HG03469 (cell line): ENCODE measurements at regions not wholly inside any gene's neighbourhood (a gene's known extent, or its start where the extent isn't known, plus 50 kb on each side); places are given as distances from the start of the nearest gene placed in this dataset.
A peak's percentile ranks its signal among the peaks of the same experiment; 100 is the strongest.
"Not testable (repeated sequence)": the region's sequence is repeated elsewhere in the genome, so short reads cannot be mapped to it uniquely, and the experiment has no call there.

Source experiments
- ATAC-seq: cut with Tn5 transposase; IDR thresholded peaks from one replicate; pipeline ENCODE4 v1.9.1; 2021; ENCODE audit warnings: mild to moderate bottlenecking, moderate library complexity, moderate number of reproducible peaks; ENCODE audit not compliant: unreplicated experiment

GRCh38 chrX:94329182-94329581 lies 655.2 kb downstream of the FAM133A start:
- no peak for ATAC-seq

DNA sequence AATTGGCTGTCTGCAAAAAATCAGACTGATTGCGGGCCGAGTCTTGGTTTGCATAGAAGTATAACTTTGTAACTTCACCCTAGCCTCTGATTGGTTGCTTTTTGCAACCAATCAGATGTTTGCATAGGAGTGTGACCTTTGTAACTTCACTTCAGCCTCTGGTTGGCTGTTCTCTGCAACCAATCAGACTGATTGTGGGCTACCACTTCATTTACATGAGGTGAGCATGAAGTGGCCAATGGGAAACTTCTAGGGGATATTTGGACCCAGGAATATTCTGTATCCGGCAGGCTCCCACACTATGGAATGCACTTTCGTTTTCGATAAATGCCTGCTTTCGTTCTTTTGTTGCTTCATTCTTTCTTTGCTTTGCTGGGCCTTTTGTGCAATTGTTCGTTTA lies 667.7 kb downstream of the FAM133A start:
- ATAC-seq: not testable (repeated sequence)

- no peak for ATAC-seq
Measured at GRCh38 chrX:94361241-94361640, 687.2 kb downstream of the FAM133A start.

- ATAC-seq: no peak
Measured at GRCh38 chrX:94365736-94366135, 691.7 kb downstream of the FAM133A start.

GRCh38 chrX:94366616-94367015 lies 692.6 kb downstream of the FAM133A start:
- no peak for ATAC-seq

- no peak for ATAC-seq
Measured at GRCh38 chrX:94389044-94389443, 715.0 kb downstream of the FAM133A start.

- ATAC-seq: peak; percentile 72
Measured at GRCh38 chrX:94400488-94400887, 726.5 kb downstream of the FAM133A start.

GRCh38 chrX:94401426-94401825 lies 727.4 kb downstream of the FAM133A start:
- no peak for ATAC-seq

DNA sequence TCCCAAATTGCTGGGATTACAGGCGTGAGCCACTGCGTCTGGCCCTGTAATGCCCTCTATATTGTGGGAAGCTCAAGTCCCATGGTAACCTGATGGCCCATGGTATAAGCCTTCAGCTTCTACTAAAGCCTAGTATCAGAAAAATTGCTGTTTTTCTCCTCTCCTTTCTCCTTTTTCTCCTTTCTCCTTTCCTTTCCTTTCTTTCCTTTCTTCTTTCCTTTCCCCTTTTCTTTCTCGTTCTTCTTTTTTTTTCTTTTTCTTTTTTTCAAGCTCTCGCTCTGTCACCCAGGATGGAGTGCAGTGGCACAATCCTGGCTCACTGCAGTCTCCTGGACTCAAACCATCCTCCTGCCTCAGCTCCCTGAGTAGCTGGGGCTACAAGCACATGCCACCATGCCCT lies 740.7 kb downstream of the FAM133A start:
- ATAC-seq: no peak

DNA sequence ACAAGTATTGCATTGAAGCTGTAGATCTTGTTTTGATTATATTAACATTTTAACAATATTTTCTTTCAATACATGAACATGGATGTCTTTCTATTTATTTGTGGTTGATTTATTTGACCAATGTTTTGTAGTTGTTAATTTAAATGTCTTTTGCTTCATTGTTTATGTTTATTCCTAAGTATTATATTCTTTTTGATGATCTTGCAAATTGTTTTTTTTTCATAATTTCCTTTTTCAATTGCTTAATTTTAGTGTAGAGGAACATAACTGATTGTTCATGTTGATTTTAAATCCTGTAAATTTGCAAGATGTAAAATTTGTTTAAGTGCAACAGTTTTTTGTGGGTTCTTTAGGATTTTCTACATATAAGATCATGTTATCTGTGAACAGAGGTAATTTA lies 744.1 kb downstream of the FAM133A start:
- no peak for ATAC-seq

- ATAC-seq: no peak
Measured at GRCh38 chrX:94424456-94424855, 750.5 kb downstream of the FAM133A start.

DNA sequence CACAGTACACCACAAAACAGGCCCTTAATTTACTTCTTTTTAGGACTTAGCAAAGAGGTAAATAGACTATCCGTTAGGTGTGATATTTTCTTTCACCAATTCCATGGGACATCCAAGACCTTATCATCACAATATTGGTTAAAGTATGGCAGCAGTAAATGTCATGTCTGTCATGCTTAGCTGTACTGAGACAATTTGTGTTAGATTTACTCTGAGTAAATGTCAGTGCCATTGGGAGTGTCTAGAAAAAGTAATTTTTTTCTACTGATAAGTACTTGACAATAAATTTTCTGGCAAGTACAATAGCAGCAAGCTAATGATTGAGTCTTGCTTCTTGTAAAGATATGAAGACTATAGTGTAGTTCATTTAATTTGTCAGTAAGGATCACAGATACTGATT lies 756.1 kb downstream of the FAM133A start:
- no peak for ATAC-seq

DNA sequence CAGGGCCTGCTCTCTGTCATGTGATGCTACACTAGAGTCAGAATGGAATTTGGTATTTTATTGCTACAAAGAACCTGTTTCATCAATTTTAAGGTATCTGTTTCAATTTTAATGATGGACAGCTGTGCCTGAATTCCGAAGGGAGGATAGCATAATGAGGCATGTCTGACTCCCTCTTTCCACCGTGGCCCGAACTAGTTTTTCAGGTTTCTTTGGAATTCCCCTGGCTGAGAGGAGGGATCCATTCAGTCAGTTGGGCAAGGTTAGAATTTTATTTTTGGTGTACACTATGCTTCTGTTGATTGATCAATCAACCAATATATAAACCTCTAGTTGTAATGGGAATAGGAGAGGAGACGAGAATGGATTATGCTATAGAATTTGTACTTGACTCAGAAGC lies 761.8 kb downstream of the FAM133A start:
- ATAC-seq: no peak

GRCh38 chrX:94454159-94454558 lies 780.2 kb downstream of the FAM133A start:
- no peak for ATAC-seq

DNA sequence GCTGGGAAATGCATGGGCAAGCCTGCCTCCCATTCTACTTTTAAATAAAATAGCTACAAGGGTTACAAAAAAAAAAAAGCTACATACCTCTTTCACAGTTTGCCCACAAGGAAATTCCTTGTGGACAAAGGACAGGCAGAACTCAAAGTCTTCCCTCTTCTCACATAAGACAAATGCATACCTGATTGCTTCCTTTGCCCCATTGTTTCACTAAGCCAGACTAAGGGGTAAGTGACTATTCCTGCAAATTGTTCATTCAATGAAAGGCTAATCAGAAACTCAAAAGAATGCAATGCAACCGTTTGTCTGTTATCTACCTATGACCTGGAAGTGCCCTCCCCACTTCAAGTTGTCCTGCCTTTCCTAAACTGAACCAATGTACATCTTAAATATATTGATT lies 780.6 kb downstream of the FAM133A start:
- ATAC-seq: no peak

DNA sequence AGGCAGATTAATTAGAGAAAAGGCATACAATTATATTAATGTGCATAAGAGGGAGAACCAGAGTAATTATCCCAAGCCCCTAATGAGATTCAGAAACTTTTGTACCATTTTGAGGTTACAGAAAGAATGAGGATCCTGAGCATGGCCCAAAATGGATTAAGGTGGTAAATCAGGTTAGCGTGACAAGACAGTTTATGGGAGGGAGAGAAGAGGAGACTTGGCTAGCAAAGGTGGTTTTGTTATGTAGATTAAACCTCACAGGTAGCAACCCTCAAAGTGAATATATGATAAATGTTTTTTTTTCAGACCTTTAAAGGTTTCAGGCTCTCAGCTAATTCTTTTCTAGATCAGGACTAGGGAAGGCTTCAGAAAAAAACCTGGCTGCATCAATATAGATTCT lies 781.8 kb downstream of the FAM133A start:
- ATAC-seq: no peak

DNA sequence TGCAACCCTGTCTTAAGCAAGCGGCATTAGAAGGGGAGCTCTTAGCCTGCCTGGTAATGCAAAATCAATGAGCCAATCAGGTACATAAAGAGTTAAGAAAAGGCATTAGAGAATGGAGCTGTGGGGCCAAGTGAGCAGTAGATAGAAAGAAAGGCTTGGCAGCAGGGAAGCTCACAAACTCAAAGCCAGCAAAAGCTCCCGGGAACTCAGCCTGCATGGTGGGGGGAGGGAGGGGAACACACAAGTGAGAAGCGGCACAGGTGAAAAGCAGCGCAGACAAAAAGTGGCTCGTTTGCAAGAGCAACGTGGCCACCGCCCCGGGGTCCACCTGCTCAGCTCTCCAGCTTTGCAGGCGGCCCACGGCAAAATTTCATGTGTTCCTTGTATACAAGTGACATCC lies 818.5 kb downstream of the FAM133A start:
- ATAC-seq: no peak

DNA sequence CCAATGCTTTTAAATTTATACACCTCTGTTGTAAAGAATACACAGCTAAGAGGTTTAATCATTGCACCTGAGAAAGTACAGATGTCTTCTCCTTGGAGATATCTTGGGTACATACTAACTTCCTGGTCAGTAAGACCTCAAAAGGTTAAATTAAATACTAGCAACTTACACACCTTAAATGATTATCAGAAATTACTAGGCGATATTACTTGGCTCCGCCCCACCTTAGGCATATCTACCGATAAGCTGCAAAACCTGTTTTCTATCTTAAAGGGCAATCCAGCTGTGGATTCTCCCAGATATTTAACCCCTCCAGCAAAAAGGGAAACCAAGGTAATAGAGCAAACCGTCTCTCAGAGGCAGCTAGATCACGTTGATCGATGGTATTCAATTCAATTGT lies 819.4 kb downstream of the FAM133A start:
- no peak for ATAC-seq

DNA sequence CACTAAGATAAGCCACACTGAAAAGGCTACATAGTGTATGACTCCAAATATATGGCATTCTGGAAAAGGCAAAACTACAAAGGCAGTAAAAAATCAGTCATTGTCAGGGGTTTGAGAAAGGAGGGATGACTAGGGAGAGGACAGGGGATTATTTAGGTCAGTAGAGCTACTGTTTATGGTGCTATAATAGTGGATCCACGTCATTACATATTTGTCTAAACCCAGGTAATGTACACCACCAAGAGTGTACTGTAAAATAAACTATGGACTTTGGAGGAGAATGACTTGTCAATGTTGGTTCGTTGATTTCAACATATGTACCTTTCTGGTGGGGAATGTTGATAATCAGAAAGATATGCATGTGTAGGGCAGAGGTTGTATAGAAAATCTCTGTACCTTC lies 837.6 kb downstream of the FAM133A start:
- ATAC-seq: no peak

DNA sequence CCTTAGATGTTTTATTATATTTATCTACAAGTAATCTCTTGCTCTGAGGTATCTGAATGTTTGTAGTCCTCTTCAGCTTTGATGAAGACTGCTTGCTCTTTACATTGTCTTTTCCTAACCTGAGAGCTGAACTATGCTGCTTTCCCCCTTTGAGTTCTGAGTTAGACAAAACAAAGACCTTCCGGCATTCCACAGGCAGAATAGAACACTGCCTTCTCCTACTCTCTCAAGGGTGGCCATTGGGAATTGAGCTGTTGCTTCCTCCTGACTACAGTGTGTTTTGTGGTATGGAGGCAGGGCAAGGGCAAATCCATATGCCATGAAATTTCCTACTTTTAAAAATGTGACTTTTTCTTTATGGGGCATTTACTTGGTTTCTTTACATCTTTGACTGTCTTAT lies 841.0 kb downstream of the FAM133A start:
- no peak for ATAC-seq

DNA sequence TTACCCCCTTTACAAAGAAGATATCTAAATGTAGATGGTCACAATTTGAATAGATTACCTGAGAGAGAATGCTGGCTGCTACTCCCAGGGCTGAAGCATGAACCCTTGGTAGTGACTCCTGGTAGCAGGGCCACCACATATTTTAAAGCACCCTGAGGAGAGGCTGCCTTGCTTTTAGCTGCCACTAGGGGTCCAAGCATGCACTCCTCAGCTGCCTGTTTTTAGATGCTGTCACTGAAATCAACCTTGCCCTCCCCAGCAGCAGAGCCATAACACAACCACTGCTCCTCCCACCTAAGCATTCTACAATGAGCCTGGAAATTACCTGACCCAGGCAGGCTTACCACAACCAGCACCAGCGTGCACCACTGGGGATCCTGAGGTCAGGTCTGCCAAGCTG lies 850.9 kb downstream of the FAM133A start:
- ATAC-seq: no peak

GRCh38 chrX:94545722-94546121 lies 871.7 kb downstream of the FAM133A start:
- no peak for ATAC-seq

GRCh38 chrX:94551831-94552230 lies 877.8 kb downstream of the FAM133A start:
- no peak for ATAC-seq

DNA sequence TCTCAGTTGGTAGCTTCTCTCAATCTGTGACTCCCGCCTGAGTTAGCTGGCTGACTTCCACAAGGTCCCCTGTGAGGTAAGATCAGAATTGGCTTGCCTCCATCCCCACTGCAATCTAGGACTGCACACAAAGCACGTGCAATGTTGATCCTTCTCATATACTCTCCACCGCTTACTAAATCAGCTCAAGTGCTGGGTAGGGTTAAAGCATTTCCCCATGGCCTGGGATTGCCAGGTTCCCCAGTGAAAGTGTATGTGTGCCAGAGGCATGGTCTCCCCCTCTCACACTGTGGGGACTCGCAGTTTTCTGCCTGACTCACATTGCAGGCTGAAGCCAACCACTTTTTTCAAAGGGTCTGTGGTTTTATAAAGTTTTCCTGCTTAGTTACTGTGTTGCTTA lies 886.9 kb downstream of the FAM133A start:
- no peak for ATAC-seq
